ENCODE measurements at regions not wholly inside any gene's neighbourhood (a gene's known extent, or its start where the extent isn't known, plus 50 kb on each side); places are given as distances from the start of the nearest gene placed in this dataset.

GRCh38 chr4:65007841-65008439 is 598.7 kb upstream of the TECRL start:
- no peak for TF ChIP-seq POLR2A (IDR thresholded peaks at IDR 0.05)
- TF ChIP-seq, protein P1, sequence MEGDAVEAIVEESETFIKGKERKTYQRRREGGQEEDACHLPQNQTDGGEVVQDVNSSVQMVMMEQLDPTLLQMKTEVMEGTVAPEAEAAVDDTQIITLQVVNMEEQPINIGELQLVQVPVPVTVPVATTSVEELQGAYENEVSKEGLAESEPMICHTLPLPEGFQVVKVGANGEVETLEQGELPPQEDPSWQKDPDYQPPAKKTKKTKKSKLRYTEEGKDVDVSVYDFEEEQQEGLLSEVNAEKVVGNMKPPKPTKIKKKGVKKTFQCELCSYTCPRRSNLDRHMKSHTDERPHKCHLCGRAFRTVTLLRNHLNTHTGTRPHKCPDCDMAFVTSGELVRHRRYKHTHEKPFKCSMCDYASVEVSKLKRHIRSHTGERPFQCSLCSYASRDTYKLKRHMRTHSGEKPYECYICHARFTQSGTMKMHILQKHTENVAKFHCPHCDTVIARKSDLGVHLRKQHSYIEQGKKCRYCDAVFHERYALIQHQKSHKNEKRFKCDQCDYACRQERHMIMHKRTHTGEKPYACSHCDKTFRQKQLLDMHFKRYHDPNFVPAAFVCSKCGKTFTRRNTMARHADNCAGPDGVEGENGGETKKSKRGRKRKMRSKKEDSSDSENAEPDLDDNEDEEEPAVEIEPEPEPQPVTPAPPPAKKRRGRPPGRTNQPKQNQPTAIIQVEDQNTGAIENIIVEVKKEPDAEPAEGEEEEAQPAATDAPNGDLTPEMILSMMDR (IDR thresholded peaks at IDR 0.05): peak; percentile 33 to 51 (median 46)

Measured in right lobe of liver (tissue), 4 donors.